SK-N-SH (cell line): ENCODE measurements at regions not wholly inside any gene's neighbourhood (a gene's known extent, or its start where the extent isn't known, plus 50 kb on each side); places are given as distances from the start of the nearest gene placed in this dataset.

Experiments used
- CTCF ChIA-PET: fragments of 300-600, 350-600 bp; formaldehyde crosslinking; extraction: SDS; loops from one replicate; lab custom pipeline; 2021; lab: Yijun Ruan, JAX
- POLR2A ChIA-PET: fragments of 350-600 bp; sonication (Branson Sonifier 250); formaldehyde crosslinking; extraction: SDS; loops from one replicate; lab custom pipeline; 2020; ENCODE audit warnings: antibody characterized with exemption, inconsistent platforms; lab: Yijun Ruan, JAX
- DNase-seq: peaks from one replicate; pipeline ENCODE4 v3.0.0; 2012
- H2AFZ ChIP-seq: fragments of 200-600 bp; sonication (generic); 2 replicates; pipeline ENCODE4 v1.8.1; 2016; ENCODE audit warnings: antibody characterized with exemption, mild to moderate bottlenecking, low read depth
- H3F3A ChIP-seq: fragments of 200-600 bp; sonication (generic); replicated peaks from 2 replicates; pipeline ENCODE3; 2016; ENCODE audit warnings: antibody characterized with exemption, mild to moderate bottlenecking; ENCODE audit not compliant: insufficient read depth
- H3K27ac ChIP-seq, 2 experiments: fragments of 200-500 bp in 1 of 2; fragments of 200-600 bp in 1 of 2; sonication (Bioruptor generic) in 1 of 2; sonication (generic), shearing (Covaris generic) in 1 of 2; 2 replicates each; pipeline versions ENCODE4 v1.5.1 to v1.6.1; 2014 to 2016; ENCODE audit warnings: low read depth in 2 of 2, inconsistent platforms in 1 of 2, low read length in 1 of 2, mild to moderate bottlenecking in 1 of 2, mixed read lengths in 1 of 2
- H3K27me3 ChIP-seq: fragments of 200-600 bp; sonication (generic), shearing (Covaris generic); 2 replicates; pipeline ENCODE4 v1.6.1; 2016; ENCODE audit warnings: mixed run types; ENCODE audit not compliant: insufficient read depth
- H3K36me3 ChIP-seq, 2 experiments: fragments of 200-500 bp in 1 of 2; fragments of 200-600 bp in 1 of 2; sonication (Bioruptor generic) in 1 of 2; sonication (generic) in 1 of 2; replicated peaks in 1 of 2; 2 replicates each; pipeline versions ENCODE3 to v1.5.1; 2014 to 2016; ENCODE audit warnings: low read length in 1 of 2, mild to moderate bottlenecking in 1 of 2; ENCODE audit not compliant: insufficient read depth in 2 of 2, control insufficient read depth in 1 of 2
- H3K4me1 ChIP-seq, 2 experiments: fragments of 200-500 bp in 1 of 2; fragments of 200-600 bp in 1 of 2; sonication (Bioruptor generic) in 1 of 2; sonication (generic), shearing (Covaris generic) in 1 of 2; 2 replicates each; pipeline versions ENCODE4 v1.5.1 to v1.6.1; 2014 to 2016; ENCODE audit warnings: low read depth in 1 of 2, low read length in 1 of 2, mixed run types in 1 of 2; ENCODE audit not compliant: insufficient read depth in 2 of 2, control insufficient read depth in 1 of 2
- H3K4me2 ChIP-seq: fragments of 200-600 bp; sonication (generic), shearing (Covaris generic); 2 replicates; pipeline ENCODE4 v1.6.1; 2017; ENCODE audit warnings: mixed run types
- H3K4me3 ChIP-seq, 2 experiments: fragments of 200-500 bp in 1 of 2; fragments of 200-600 bp in 1 of 2; sonication (Bioruptor generic) in 1 of 2; sonication (generic), shearing (Covaris generic) in 1 of 2; 2 replicates each; pipeline versions ENCODE4 v1.5.1 to v1.8.1; 2014 to 2016; ENCODE audit warnings: low read depth in 2 of 2, inconsistent platforms in 1 of 2, low read length in 1 of 2, mild to moderate bottlenecking in 1 of 2, mixed read lengths in 1 of 2, moderate library complexity in 1 of 2
- H3K79me2 ChIP-seq: fragments of 200-600 bp; sonication (generic); 2 replicates; pipeline ENCODE4 v1.8.1; 2017; ENCODE audit warnings: mild to moderate bottlenecking; ENCODE audit not compliant: insufficient read depth
- H3K9ac ChIP-seq: fragments of 200-600 bp; sonication (generic); 2 replicates; pipeline ENCODE4 v1.6.1; 2017; ENCODE audit warnings: mixed run types
- H3K9me2 ChIP-seq: fragments of 200-600 bp; sonication (generic); 2 replicates; pipeline ENCODE4 v1.6.1; 2017; ENCODE audit warnings: mixed run types
- H3K9me3 ChIP-seq: fragments of 200-600 bp; sonication (generic); 2 replicates; pipeline ENCODE4 v1.6.1; 2017; ENCODE audit warnings: mixed run types, mild to moderate bottlenecking, moderate library complexity
- H4K20me1 ChIP-seq: fragments of 200-600 bp; sonication (generic); 2 replicates; pipeline ENCODE4 v1.6.1; 2017; ENCODE audit warnings: mild to moderate bottlenecking, mixed run types; ENCODE audit not compliant: insufficient read depth
- CHD2 ChIP-seq: fragments of 150-350 bp; IDR thresholded peaks from 2 replicates; pipeline ENCODE4 v1.6.1; 2018; ENCODE audit warnings: low read length; ENCODE audit not compliant: partially characterized antibody
- CTCF ChIP-seq: fragments of 200-600 bp; sonication (generic); IDR thresholded peaks from 2 replicates; pipeline ENCODE4 v1.6.1; 2017; ENCODE audit warnings: antibody characterized with exemption, mild to moderate bottlenecking, moderate library complexity
- FOSL2 ChIP-seq: IDR thresholded peaks from 2 replicates; pipeline ENCODE4 v1.4.0; 2012; ENCODE audit warnings: low read depth, mild to moderate bottlenecking, moderate library complexity, borderline replicate concordance
- FOXM1 ChIP-seq: IDR thresholded peaks from 2 replicates; pipeline ENCODE4 v1.4.0; 2012; ENCODE audit warnings: low read depth, mild to moderate bottlenecking
- GABPA ChIP-seq: IDR thresholded peaks from 2 replicates; pipeline ENCODE4 v1.4.0; 2012; ENCODE audit warnings: low read depth, mild to moderate bottlenecking
- GATA2 ChIP-seq: sonication (generic); formaldehyde crosslinking; IDR thresholded peaks from 2 replicates; pipeline ENCODE4 v1.5.0; 2020; ENCODE audit warnings: mild to moderate bottlenecking, missing genetic modification reagents
- IRF3 ChIP-seq: fragments of 150-350 bp; IDR thresholded peaks from 2 replicates; pipeline ENCODE4 v1.6.1; 2016; ENCODE audit warnings: mild to moderate bottlenecking, low read depth, low read length
- JUND ChIP-seq: IDR thresholded peaks from 2 replicates; pipeline ENCODE4 v1.4.0; 2012
- NRF1 ChIP-seq: IDR thresholded peaks from 2 replicates; pipeline ENCODE4 v1.6.1; 2012; ENCODE audit warnings: low read depth, mild to moderate bottlenecking, low read length
- PBX3 ChIP-seq: IDR thresholded peaks from 2 replicates; pipeline ENCODE4; 2012
- RCOR1 ChIP-seq: fragments of 150-350 bp; IDR thresholded peaks from 2 replicates; pipeline ENCODE4 v1.6.1; 2017; ENCODE audit warnings: antibody characterized with exemption, low read length
- RXRA ChIP-seq: IDR thresholded peaks from 2 replicates; pipeline ENCODE4 v1.4.0; 2012; ENCODE audit warnings: low read depth, mild to moderate bottlenecking, borderline replicate concordance
- SIN3A ChIP-seq: IDR thresholded peaks from 2 replicates; pipeline ENCODE4 v1.6.1; 2012; ENCODE audit warnings: low read depth, mild to moderate bottlenecking, low read length, moderate library complexity, borderline replicate concordance
- TAF1 ChIP-seq: IDR thresholded peaks from 2 replicates; pipeline ENCODE4 v1.6.1; 2012; ENCODE audit warnings: low read depth, mild to moderate bottlenecking, low read length, moderate library complexity, borderline replicate concordance
- TEAD4 ChIP-seq: IDR thresholded peaks from 2 replicates; pipeline ENCODE4 v1.4.0; 2012; ENCODE audit warnings: mild to moderate bottlenecking, borderline replicate concordance; ENCODE audit not compliant: insufficient read depth
- USF1 ChIP-seq: IDR thresholded peaks from 2 replicates; pipeline ENCODE4 v1.4.0; 2012; ENCODE audit warnings: low read depth, borderline replicate concordance
- WGBS: methylation state at CpG from one replicate; pipeline ENCODE4 v1.1.6; 2017; ENCODE audit warnings: low lambda C conversion rate; 5-methylcytosine and 5-hydroxymethylcytosine counted together

- H3F3A ChIP-seq = no peaks in the 10 kb centered on the region
- H3K27ac ChIP-seq = no peak overlapping the region
- peaks cover 8% of the 10 kb centered on the region; the same call in 1 of the 2 replicates for H3K9me3 ChIP-seq
- H3K9me2 ChIP-seq = no peaks in the 10 kb centered on the region
- H3K79me2 ChIP-seq = no peaks in the 10 kb centered on the region
- POLR2A ChIA-PET = no interaction called here
- no peak overlapping the region for H2AFZ ChIP-seq
- no peak overlapping the region for H3K9ac ChIP-seq
- TF ChIP-seq FOXM1 = no peak
- TF ChIP-seq TEAD4 = no peak
- no peak for TF ChIP-seq FOSL2
- no peak for TF ChIP-seq RXRA
- no peak for TF ChIP-seq CHD2
- no peak for TF ChIP-seq GATA2 (CRISPR knock-in tag)
- TF ChIP-seq PBX3 = no peak
- TF ChIP-seq GABPA = no peak
- TF ChIP-seq TAF1 = no peak
- TF ChIP-seq CTCF = no peak
- no peak for TF ChIP-seq NRF1
- H3K36me3 ChIP-seq = no peaks in the 10 kb centered on the region
- no peaks in the 10 kb centered on the region for H3K4me1 ChIP-seq
- no peaks in the 10 kb centered on the region for H4K20me1 ChIP-seq
- no peak overlapping the region for H3K4me3 ChIP-seq
- no peak for DNase-seq
- no peaks in the 10 kb centered on the region for H3K27me3 ChIP-seq
- CTCF ChIA-PET = no interaction called here
- no CpG with 5 or more reads among the region's 1 CpG for WGBS
- H3K4me2 ChIP-seq = no peak overlapping the region
Observed at GRCh38 chr3:191804935-191805334, 344.0 kb downstream of the PYDC2 start.

- no peak for TF ChIP-seq TAF1
- TF ChIP-seq USF1 = no peak
- TF ChIP-seq FOSL2 = no peak
- no peak for TF ChIP-seq SIN3A
- TF ChIP-seq IRF3 = no peak
- no peak for TF ChIP-seq CHD2
- no peak for TF ChIP-seq RCOR1
- no peak for TF ChIP-seq JUND
- TF ChIP-seq, all 33 proteins: peak for 0
- POLR2A ChIA-PET = no interaction called here
- Histone ChIP-seq H3K9me3 (peaks cover 2% of the 10 kb centered on the region), H3K4me2 (no peak overlapping the region), H2AFZ (no peak overlapping the region), H3K36me3 (no peaks in the 10 kb centered on the region), H3K79me2 (no peaks in the 10 kb centered on the region), H3K27me3 (no peaks in the 10 kb centered on the region), H3F3A (no peaks in the 10 kb centered on the region), H3K4me3 (no peak overlapping the region), H4K20me1 (no peaks in the 10 kb centered on the region), H3K27ac (no peak overlapping the region), H3K9me2 (no peaks in the 10 kb centered on the region), H3K9ac (no peak overlapping the region), H3K4me1 (no peaks in the 10 kb centered on the region)
- 40% methylated on average over 3 of the region's 3 CpGs for WGBS
- no peak for DNase-seq
- CTCF ChIA-PET = no interaction called here
Observed at GRCh38 chr3:191808073-191808472, 347.1 kb downstream of the PYDC2 start.
